ENCODE measurements at regions not wholly inside any gene's neighbourhood (a gene's known extent, or its start where the extent isn't known, plus 50 kb on each side); places are given as distances from the start of the nearest gene placed in this dataset.

GRCh38 chr1:2871246-2871815, 69.8 kb upstream of the TTC34 start:
- TF ChIP-seq CTCF (IDR thresholded peaks at IDR 0.05; ENCODE audit: insufficient read depth, low read length, poor library complexity, severe bottlenecking) (no peak), EZH2phosphoT487 (conservative IDR thresholded peaks at IDR 0.05; ENCODE audit: low read length) (no peak)

Data from SU-DHL-6 (cell line).